22Rv1 (cell line): ENCODE measurements at regions not wholly inside any gene's neighbourhood (a gene's known extent, or its start where the extent isn't known, plus 50 kb on each side); places are given as distances from the start of the nearest gene placed in this dataset.

Experiments used
- ZFX ChIP-seq: fragments of 450-650 bp; IDR thresholded peaks from 2 replicates; pipeline ENCODE4 v1.6.1; 2017; ENCODE audit warnings: antibody characterized with exemption, borderline replicate concordance
- TF ChIP-seq, protein P1 (sequence below): fragments of 450-650 bp; IDR thresholded peaks from 2 replicates; pipeline ENCODE4 v1.5.1; 2017; ENCODE audit warnings: mild to moderate bottlenecking

DNA sequence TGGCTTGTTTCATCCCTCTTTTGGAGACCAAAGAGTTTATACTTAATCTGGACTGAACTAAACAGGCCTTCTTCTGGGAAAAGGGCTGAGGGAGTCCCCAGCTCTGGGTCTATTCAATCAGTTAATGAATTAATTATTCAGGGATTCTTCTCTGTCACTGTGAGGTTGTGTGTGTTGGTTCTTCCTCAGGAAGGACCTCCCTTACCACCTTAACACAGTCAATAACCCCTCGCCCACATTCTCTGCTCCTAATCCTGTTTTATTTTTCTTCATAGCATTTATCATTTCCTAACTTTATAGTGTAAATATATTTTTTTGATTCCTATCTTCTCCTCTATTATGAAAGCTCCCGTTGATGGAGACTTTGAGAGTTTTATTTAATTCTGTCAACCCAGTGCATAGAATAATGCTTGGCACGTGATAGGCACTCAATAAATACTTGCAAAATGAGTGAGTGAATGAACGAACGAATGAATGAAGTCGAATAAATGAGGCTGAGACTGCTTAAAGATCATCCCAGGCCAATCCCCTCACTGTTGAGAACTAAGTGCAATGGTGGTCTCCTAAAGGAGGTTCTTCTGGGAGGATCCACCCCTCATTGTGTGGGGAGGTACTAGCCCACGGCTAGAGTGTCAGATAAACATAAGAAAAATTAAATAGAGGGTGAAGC is 179.6 kb upstream of the JARID2 start:
- TF ChIP-seq, protein P1, sequence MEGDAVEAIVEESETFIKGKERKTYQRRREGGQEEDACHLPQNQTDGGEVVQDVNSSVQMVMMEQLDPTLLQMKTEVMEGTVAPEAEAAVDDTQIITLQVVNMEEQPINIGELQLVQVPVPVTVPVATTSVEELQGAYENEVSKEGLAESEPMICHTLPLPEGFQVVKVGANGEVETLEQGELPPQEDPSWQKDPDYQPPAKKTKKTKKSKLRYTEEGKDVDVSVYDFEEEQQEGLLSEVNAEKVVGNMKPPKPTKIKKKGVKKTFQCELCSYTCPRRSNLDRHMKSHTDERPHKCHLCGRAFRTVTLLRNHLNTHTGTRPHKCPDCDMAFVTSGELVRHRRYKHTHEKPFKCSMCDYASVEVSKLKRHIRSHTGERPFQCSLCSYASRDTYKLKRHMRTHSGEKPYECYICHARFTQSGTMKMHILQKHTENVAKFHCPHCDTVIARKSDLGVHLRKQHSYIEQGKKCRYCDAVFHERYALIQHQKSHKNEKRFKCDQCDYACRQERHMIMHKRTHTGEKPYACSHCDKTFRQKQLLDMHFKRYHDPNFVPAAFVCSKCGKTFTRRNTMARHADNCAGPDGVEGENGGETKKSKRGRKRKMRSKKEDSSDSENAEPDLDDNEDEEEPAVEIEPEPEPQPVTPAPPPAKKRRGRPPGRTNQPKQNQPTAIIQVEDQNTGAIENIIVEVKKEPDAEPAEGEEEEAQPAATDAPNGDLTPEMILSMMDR = no peak
- no peak for TF ChIP-seq ZFX
